B cell (primary cell): ENCODE measurements at regions not wholly inside any gene's neighbourhood (a gene's known extent, or its start where the extent isn't known, plus 50 kb on each side); places are given as distances from the start of the nearest gene placed in this dataset. TPM values are rescaled to one million over a fixed set of nuclear protein-coding genes. Genes with fewer than 3 reads are reported as not detected.

Experiments used
- ATAC-seq: fragments of 200-7000 bp; cut with Tn5 transposase; one replicate; pipeline ENCODE4 v1.10.0; 2021; ENCODE audit warnings: low read depth, mild to moderate bottlenecking, moderate number of reproducible peaks, moderate library complexity
- CTCF ChIA-PET: fragments of 350-600 bp; sonication (Branson Sonifier 250); formaldehyde crosslinking; loops from one replicate; lab custom pipeline; 2021; ENCODE audit warnings: antibody characterized with exemption, inconsistent platforms; lab: Charles Lee
- POLR2A ChIA-PET: fragments of 350-600 bp; sonication (Branson Sonifier 250); formaldehyde crosslinking; loops from one replicate; lab custom pipeline; 2021; ENCODE audit warnings: antibody characterized with exemption; lab: Charles Lee
- DNase-seq: peaks from one replicate; pipeline ENCODE4 v3.0.0; 2013
- H2AFZ ChIP-seq: 2 replicates; pipeline ENCODE4 v1.6.1; 2012; ENCODE audit warnings: mild to moderate bottlenecking, low read depth, low read length; ENCODE audit not compliant: insufficient read depth, poor library complexity, severe bottlenecking
- H3K27ac ChIP-seq, 2 donors: 1 replicate in 1 of 2; 2 replicates in 1 of 2; pipeline ENCODE4 v1.5.1; 2012 to 2013; ENCODE audit warnings: low read length in 2 of 2, mild to moderate bottlenecking in 2 of 2, moderate library complexity in 1 of 2
- H3K27me3 ChIP-seq, 4 experiments: fragments of 200-600 bp in 1 of 4; sonication (generic) in 1 of 4; replicated peaks in 1 of 4; 1 replicate in 2 of 4; 2 replicates in 2 of 4; pipeline versions ENCODE4 v1.6.1 to v1.7.0; 2013 to 2016; ENCODE audit warnings: low read length in 3 of 4, mild to moderate bottlenecking in 2 of 4, mixed read lengths in 1 of 4, moderate library complexity in 1 of 4; ENCODE audit not compliant: insufficient read depth in 4 of 4, control insufficient read depth in 3 of 4; ENCODE audit errors: control extremely low read depth in 1 of 4
- H3K36me3 ChIP-seq, 2 experiments: replicated peaks in 1 of 2; 1 replicate in 1 of 2; 2 replicates in 1 of 2; pipeline versions ENCODE4 v1.6.1 to v1.7.1; 2013; ENCODE audit warnings: low read length in 1 of 2; ENCODE audit not compliant: insufficient read depth in 2 of 2, control insufficient read depth in 1 of 2; ENCODE audit errors: control extremely low read depth in 1 of 2, extremely low read depth in 1 of 2
- H3K4me1 ChIP-seq, 2 donors: fragments of 200-600 bp in 1 of 2; sonication (generic) in 1 of 2; 1 replicate in 1 of 2; 2 replicates in 1 of 2; pipeline versions ENCODE4 v1.5.1 to v1.6.1; 2013 to 2017; ENCODE audit warnings: low read length in 2 of 2; ENCODE audit not compliant: control insufficient read depth in 2 of 2, insufficient read depth in 2 of 2
- H3K4me2 ChIP-seq: replicated peaks from 2 replicates; pipeline ENCODE3; 2012; ENCODE audit warnings: mild to moderate bottlenecking, low read depth, low read length; ENCODE audit not compliant: poor library complexity, severe bottlenecking
- H3K4me3 ChIP-seq, 5 experiments: fragments of 200-600 bp in 1 of 5; sonication (generic) in 1 of 5; 1 replicate in 3 of 5; 2 replicates in 2 of 5; pipeline versions ENCODE4 v1.5.1 to v1.7.0; 2011 to 2016; ENCODE audit warnings: low read length in 4 of 5, mild to moderate bottlenecking in 4 of 5, low read depth in 2 of 5, control low read depth in 1 of 5, moderate library complexity in 1 of 5; ENCODE audit not compliant: insufficient read depth in 1 of 5; ENCODE audit errors: control extremely low read depth in 1 of 5, extremely low read depth in 1 of 5
- H3K79me2 ChIP-seq: fragments of 200-600 bp; sonication (generic); one replicate; pipeline ENCODE4 v1.6.0; 2016; ENCODE audit warnings: low read length; ENCODE audit not compliant: control insufficient read depth, insufficient read depth
- H3K9ac ChIP-seq: fragments of 200-600 bp; sonication (generic); 2 replicates; pipeline ENCODE4 v1.6.1; 2017; ENCODE audit warnings: mild to moderate bottlenecking, low read length, moderate library complexity
- H3K9me3 ChIP-seq, 3 donors: one replicate each; pipeline versions ENCODE4 v1.6.1 to v1.7.1; 2013; ENCODE audit warnings: low read length in 2 of 3; ENCODE audit not compliant: control insufficient read depth in 2 of 3, insufficient read depth in 1 of 3; ENCODE audit errors: control extremely low read depth in 1 of 3
- H4K20me1 ChIP-seq: 2 replicates; pipeline ENCODE4 v1.6.0; 2012; ENCODE audit warnings: mild to moderate bottlenecking, low read length; ENCODE audit not compliant: insufficient read depth, control insufficient read depth, poor library complexity, severe bottlenecking
- H3K27ac Mint-ChIP-seq: one replicate; pipeline ENCODE4 v1.8.0; 2021; ENCODE audit warnings: mixed read lengths
- H3K27me3 Mint-ChIP-seq: one replicate; pipeline ENCODE4 v1.8.0; 2021; ENCODE audit warnings: mixed read lengths
- H3K4me1 Mint-ChIP-seq: one replicate; pipeline ENCODE4 v1.8.0; 2021; ENCODE audit warnings: mixed read lengths
- H3K4me3 Mint-ChIP-seq: one replicate; pipeline ENCODE4 v1.8.0; 2021; ENCODE audit warnings: mixed read lengths
- H3K9me3 Mint-ChIP-seq: one replicate; pipeline ENCODE4 v1.8.0; 2022; ENCODE audit warnings: mixed read lengths; ENCODE audit not compliant: insufficient read depth
- EZH2 ChIP-seq: IDR thresholded peaks from 2 replicates; pipeline ENCODE4 v1.6.1; 2012; ENCODE audit warnings: borderline replicate concordance, low read depth, mild to moderate bottlenecking, moderate library complexity, low read length; ENCODE audit not compliant: insufficient read depth, poor library complexity, severe bottlenecking
- WGBS: methylation state at CpG from one replicate; pipeline ENCODE4 v1.1.5; 2013; ENCODE audit warnings: missing lambda C conversion rate; ENCODE audit not compliant: insufficient coverage; 5-methylcytosine and 5-hydroxymethylcytosine counted together
- intact Hi-C: fragments of 100-400 bp; cut with micrococcal nuclease; formaldehyde crosslinking; loops from one replicate; pipeline ENCODE4 v1.10.0; 2022
- small RNA-seq: library from RNA; depleted of rRNA; stranded (forward); fragments of <200 nt; gene quantifications from one replicate; pipeline ENCODE3, GENCODE V24; 2012; ENCODE audit warnings: low replicate concordance, low read depth; ENCODE audit not compliant: insufficient read length
- TF ChIP-seq, protein P1 (sequence below): fragments of 200-600 bp; IDR thresholded peaks from one replicate; pipeline ENCODE4 v1.8.0; 2022; ENCODE audit warnings: antibody characterized with exemption, mild to moderate bottlenecking

DNA sequence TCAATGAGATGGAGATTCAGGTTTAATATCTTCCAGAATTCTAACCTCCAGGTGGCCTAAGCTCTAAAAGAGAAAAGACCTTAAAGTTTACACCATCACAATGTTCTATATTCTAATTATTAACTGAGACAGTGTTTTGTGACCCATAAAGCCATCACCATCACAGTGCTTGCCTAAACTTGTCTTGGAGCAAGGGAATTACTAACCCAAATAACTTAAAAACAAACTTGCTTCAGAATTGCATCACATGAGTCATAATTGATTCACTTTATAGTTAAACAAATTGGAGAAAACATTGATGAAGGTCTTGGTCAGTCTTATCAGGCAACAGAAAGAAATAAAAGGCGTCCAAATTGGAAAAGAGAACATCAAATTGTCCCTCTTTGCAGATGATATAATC, 54.5 kb upstream of the ALG10 start:
- Histone ChIP-seq H4K20me1 (no peaks in the 10 kb centered on the region), H3K27me3 (no peaks in the 10 kb centered on the region), H3K79me2 (no peaks in the 10 kb centered on the region), H3K36me3 (no peaks in the 10 kb centered on the region), H3K4me1 (no peaks in the 10 kb centered on the region), H3K9me3 (peaks cover 0 to 1% (median 0%) of the 10 kb centered on the region in 3 donors), H3K9ac (no peak overlapping the region), H3K4me3 (no peak overlapping the region), H3K27ac (no peak overlapping the region), H2AFZ (no peak overlapping the region), H3K4me2 (no peak overlapping the region)
- H3K27ac Mint-ChIP-seq, result no peak overlapping the region
- H3K27me3 Mint-ChIP-seq, result no peaks in the 10 kb centered on the region
- no peak overlapping the region for H3K4me3 Mint-ChIP-seq
- no CpG with 5 or more reads among the region's 1 CpG for WGBS
- no peaks in the 10 kb centered on the region for H3K4me1 Mint-ChIP-seq
- POLR2A ChIA-PET, result no interaction called here
- no peak for DNase-seq
- H3K9me3 Mint-ChIP-seq, result peaks cover 3% of the 10 kb centered on the region
- intact Hi-C loops, result no loop called here
- CTCF ChIA-PET, result no interaction called here
- ATAC-seq, result no peak
- TF ChIP-seq, protein P1, sequence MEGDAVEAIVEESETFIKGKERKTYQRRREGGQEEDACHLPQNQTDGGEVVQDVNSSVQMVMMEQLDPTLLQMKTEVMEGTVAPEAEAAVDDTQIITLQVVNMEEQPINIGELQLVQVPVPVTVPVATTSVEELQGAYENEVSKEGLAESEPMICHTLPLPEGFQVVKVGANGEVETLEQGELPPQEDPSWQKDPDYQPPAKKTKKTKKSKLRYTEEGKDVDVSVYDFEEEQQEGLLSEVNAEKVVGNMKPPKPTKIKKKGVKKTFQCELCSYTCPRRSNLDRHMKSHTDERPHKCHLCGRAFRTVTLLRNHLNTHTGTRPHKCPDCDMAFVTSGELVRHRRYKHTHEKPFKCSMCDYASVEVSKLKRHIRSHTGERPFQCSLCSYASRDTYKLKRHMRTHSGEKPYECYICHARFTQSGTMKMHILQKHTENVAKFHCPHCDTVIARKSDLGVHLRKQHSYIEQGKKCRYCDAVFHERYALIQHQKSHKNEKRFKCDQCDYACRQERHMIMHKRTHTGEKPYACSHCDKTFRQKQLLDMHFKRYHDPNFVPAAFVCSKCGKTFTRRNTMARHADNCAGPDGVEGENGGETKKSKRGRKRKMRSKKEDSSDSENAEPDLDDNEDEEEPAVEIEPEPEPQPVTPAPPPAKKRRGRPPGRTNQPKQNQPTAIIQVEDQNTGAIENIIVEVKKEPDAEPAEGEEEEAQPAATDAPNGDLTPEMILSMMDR, result no peak
- no peak for TF ChIP-seq EZH2

Small RNA genes in the stretch of these regions (small RNA-seq; reads per million reads assigned to genes)
- gene RNU6-400P (not detected), gene RNU6-472P (not detected)
